ENCODE measurements at regions not wholly inside any gene's neighbourhood (a gene's known extent, or its start where the extent isn't known, plus 50 kb on each side); places are given as distances from the start of the nearest gene placed in this dataset.

DNA sequence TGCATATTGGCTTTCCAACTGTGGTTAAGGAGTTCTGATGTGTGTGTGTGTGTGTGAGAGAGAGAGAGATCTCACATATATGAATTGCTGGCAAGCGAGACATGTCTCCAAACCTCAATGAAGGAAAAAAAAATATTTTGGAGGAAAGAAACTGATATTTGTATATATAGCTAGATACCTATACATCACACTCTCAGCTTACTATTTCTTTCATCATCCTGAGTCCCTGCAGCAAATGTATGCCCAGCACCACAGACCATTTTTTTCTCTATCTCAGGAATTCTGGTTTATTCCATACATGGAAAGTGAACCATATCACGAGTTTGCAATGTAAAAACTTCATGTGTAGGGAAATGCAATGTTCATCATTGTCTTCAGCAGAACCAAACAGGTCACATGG, 68.9 kb downstream of the MTERF1 start:
- Histone ChIP-seq H3K4me1 (no peaks in the 10 kb centered on the region), H3K27ac (no peak overlapping the region), H3K4me3 (no peak overlapping the region), H3K9me3 (no peaks in the 10 kb centered on the region), H3K27me3 (no peaks in the 10 kb centered on the region), H3K36me3 (no peaks in the 10 kb centered on the region)
- intact Hi-C loops (cut with DNase I; ENCODE audit: low total_unique reads), result no loop called here
- TF ChIP-seq POLR2AphosphoS5 (IDR thresholded peaks at IDR 0.05), result no peak
- TF ChIP-seq POLR2A (IDR thresholded peaks at IDR 0.05), result no peak
- TF ChIP-seq, protein P1, sequence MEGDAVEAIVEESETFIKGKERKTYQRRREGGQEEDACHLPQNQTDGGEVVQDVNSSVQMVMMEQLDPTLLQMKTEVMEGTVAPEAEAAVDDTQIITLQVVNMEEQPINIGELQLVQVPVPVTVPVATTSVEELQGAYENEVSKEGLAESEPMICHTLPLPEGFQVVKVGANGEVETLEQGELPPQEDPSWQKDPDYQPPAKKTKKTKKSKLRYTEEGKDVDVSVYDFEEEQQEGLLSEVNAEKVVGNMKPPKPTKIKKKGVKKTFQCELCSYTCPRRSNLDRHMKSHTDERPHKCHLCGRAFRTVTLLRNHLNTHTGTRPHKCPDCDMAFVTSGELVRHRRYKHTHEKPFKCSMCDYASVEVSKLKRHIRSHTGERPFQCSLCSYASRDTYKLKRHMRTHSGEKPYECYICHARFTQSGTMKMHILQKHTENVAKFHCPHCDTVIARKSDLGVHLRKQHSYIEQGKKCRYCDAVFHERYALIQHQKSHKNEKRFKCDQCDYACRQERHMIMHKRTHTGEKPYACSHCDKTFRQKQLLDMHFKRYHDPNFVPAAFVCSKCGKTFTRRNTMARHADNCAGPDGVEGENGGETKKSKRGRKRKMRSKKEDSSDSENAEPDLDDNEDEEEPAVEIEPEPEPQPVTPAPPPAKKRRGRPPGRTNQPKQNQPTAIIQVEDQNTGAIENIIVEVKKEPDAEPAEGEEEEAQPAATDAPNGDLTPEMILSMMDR (IDR thresholded peaks at IDR 0.05), result no peak
- DNase-seq (ENCODE audit: low spot score in 2 of 2), result no peak

DNA sequence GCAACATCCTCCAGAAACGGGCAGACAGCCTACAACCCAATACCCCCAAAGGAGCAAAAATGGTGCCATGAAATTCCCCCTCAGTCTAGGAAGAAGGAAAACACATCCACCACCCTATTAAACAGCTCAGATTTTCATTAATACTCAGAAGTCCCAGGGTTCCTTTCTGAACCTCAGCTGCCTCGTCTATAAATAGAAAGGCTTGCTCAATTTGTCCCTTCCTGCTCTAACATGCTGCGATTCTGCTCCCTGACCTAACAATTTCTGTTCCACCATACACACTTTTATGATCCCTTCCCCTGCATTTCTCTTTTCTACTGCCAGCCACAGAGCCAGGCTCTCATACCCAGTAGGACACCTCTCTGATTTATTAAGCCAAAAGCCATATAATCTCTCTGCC, 68.1 kb downstream of the MTERF1 start:
- no peaks in the 10 kb centered on the region for H3K27me3 ChIP-seq
- no peak overlapping the region for H3K4me3 ChIP-seq
- intact Hi-C loops (cut with DNase I; ENCODE audit: low total_unique reads), result no loop called here
- H3K9me3 ChIP-seq, result no peaks in the 10 kb centered on the region
- DNase-seq (ENCODE audit: low spot score in 2 of 2), result no peak
- no peak for TF ChIP-seq POLR2AphosphoS5 (IDR thresholded peaks at IDR 0.05)
- TF ChIP-seq, protein P1 (IDR thresholded peaks at IDR 0.05), result no peak
- no peak for TF ChIP-seq POLR2A (IDR thresholded peaks at IDR 0.05)
- H3K36me3 ChIP-seq, result no peaks in the 10 kb centered on the region
- H3K4me1 ChIP-seq, result no peaks in the 10 kb centered on the region
- no peak overlapping the region for H3K27ac ChIP-seq

DNA sequence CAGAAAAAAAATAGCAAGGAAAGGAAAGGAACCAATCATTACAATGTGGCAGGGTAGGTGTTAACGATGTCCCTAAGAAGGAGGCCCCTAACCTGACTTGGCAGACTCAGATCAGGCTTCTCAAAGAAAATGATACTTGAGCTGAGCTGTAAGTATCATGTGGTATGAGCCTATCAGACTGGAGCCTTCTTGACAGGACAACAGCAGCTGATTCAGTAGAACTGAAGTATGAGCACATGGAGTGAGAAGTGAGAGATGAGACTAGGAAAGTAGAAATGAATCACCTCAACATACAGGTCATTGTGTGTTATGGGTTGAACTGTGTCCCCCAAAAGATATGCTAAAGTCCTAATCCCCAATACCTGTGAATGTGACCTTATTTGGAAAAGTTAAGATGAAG, 66.3 kb downstream of the MTERF1 start:
- TF ChIP-seq POLR2A (IDR thresholded peaks at IDR 0.05), result no peak
- TF ChIP-seq, protein P1 (IDR thresholded peaks at IDR 0.05), result no peak
- TF ChIP-seq POLR2AphosphoS5 (IDR thresholded peaks at IDR 0.05), result no peak
- Histone ChIP-seq H3K9me3 (peaks cover 0 to 1% of the 10 kb centered on the region in 2 donors), H3K36me3 (no peaks in the 10 kb centered on the region), H3K27me3 (no peaks in the 10 kb centered on the region), H3K27ac (no peak overlapping the region), H3K4me1 (no peaks in the 10 kb centered on the region), H3K4me3 (no peak overlapping the region)
- intact Hi-C loops (cut with DNase I; ENCODE audit: low total_unique reads), result no loop called here
- DNase-seq (ENCODE audit: low spot score in 2 of 2), result no peak
